ENCODE measurements at regions not wholly inside any gene's neighbourhood (a gene's known extent, or its start where the extent isn't known, plus 50 kb on each side); places are given as distances from the start of the nearest gene placed in this dataset.

DNA sequence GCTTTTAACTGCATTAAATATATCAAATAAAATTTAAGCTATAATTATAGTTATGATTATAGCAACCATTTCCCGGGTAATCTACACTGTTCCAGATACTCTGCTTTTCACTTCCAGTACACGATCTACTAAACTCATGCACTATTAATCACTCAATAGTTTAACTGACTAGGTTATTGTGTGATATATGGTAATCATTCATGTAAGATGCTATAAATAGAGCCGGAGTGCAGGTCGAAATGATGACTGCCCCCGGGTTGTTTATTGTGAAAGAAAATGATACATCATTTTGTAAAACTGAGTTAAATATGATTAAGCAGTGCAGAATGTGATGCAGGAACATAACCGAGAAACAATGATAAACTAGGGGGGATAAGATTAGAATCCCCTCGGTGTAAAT is 434.6 kb upstream of the DSEL start:
- H3K27ac Mint-ChIP-seq (ENCODE audit: unreplicated experiment) = no peak overlapping the region
- H3K4me3 Mint-ChIP-seq (ENCODE audit: unreplicated experiment) = no peak overlapping the region
- H3K9me3 Mint-ChIP-seq (ENCODE audit: low read depth) = no peaks in the 10 kb centered on the region
- no peaks in the 10 kb centered on the region for H3K27me3 Mint-ChIP-seq (ENCODE audit: low read depth)
- DNase-seq (ENCODE audit: low spot score) = no peak
- no peaks in the 10 kb centered on the region for H3K4me1 Mint-ChIP-seq (ENCODE audit: low read depth)
- TF ChIP-seq, protein P1, sequence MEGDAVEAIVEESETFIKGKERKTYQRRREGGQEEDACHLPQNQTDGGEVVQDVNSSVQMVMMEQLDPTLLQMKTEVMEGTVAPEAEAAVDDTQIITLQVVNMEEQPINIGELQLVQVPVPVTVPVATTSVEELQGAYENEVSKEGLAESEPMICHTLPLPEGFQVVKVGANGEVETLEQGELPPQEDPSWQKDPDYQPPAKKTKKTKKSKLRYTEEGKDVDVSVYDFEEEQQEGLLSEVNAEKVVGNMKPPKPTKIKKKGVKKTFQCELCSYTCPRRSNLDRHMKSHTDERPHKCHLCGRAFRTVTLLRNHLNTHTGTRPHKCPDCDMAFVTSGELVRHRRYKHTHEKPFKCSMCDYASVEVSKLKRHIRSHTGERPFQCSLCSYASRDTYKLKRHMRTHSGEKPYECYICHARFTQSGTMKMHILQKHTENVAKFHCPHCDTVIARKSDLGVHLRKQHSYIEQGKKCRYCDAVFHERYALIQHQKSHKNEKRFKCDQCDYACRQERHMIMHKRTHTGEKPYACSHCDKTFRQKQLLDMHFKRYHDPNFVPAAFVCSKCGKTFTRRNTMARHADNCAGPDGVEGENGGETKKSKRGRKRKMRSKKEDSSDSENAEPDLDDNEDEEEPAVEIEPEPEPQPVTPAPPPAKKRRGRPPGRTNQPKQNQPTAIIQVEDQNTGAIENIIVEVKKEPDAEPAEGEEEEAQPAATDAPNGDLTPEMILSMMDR (IDR thresholded peaks at IDR 0.05) = no peak
- H3K36me3 Mint-ChIP-seq (ENCODE audit: low read depth) = no peaks in the 10 kb centered on the region

DNA sequence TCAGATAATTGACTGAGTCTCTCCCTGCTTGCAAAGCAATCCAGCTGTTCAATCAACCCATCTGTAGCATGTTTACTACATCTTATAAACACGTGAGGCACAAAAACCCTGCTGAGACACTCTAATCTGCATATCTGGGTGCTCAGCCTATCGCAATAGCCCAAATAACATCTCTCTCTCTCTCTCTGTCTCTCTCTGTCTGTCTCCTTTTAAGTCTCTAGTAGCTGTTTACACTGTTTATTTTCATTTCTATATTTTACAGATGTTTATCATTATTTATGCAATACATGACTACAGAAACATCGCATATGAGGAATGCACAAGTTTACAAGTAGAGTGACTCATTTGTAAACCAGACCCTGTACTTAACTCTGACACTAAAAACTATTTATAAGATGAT is 422.1 kb upstream of the DSEL start:
- TF ChIP-seq, protein P1 (IDR thresholded peaks at IDR 0.05) = no peak
- Mint-ChIP-seq H3K27me3 (ENCODE audit: low read depth) (no peaks in the 10 kb centered on the region), H3K27ac (ENCODE audit: unreplicated experiment) (no peak overlapping the region), H3K4me3 (ENCODE audit: unreplicated experiment) (no peak overlapping the region), H3K36me3 (ENCODE audit: low read depth) (no peaks in the 10 kb centered on the region), H3K4me1 (ENCODE audit: low read depth) (no peaks in the 10 kb centered on the region), H3K9me3 (ENCODE audit: low read depth) (peaks cover 13% of the 10 kb centered on the region)
- DNase-seq (ENCODE audit: low spot score) = no peak

- H3K27ac Mint-ChIP-seq (ENCODE audit: unreplicated experiment) = no peak overlapping the region
- TF ChIP-seq, protein P1 (IDR thresholded peaks at IDR 0.05) = no peak
- H3K27me3 Mint-ChIP-seq (ENCODE audit: low read depth) = no peaks in the 10 kb centered on the region
Observed at GRCh38 chr18:67935638-67936037, 419.1 kb upstream of the DSEL start.

GRCh38 chr18:67933271-67933670 is 416.8 kb upstream of the DSEL start:
- Mint-ChIP-seq H3K27me3 (ENCODE audit: low read depth) (no peaks in the 10 kb centered on the region), H3K27ac (ENCODE audit: unreplicated experiment) (no peak overlapping the region), H3K9me3 (ENCODE audit: low read depth) (peaks cover under 1% of the 10 kb centered on the region), H3K36me3 (ENCODE audit: low read depth) (no peaks in the 10 kb centered on the region), H3K4me1 (ENCODE audit: low read depth) (peaks cover 19% of the 10 kb centered on the region), H3K4me3 (ENCODE audit: unreplicated experiment) (no peak overlapping the region)
- no peak for DNase-seq (ENCODE audit: low spot score)
- TF ChIP-seq, protein P1 (IDR thresholded peaks at IDR 0.05) = no peak

More at GRCh38 chr18:67935638-67936037, 419.1 kb upstream of the DSEL start:
- Mint-ChIP-seq H3K4me1 (ENCODE audit: low read depth) (peaks cover 12% of the 10 kb centered on the region), H3K36me3 (ENCODE audit: low read depth) (no peaks in the 10 kb centered on the region), H3K4me3 (ENCODE audit: unreplicated experiment) (no peak overlapping the region), H3K9me3 (ENCODE audit: low read depth) (peaks cover 11% of the 10 kb centered on the region)
- no peak for DNase-seq (ENCODE audit: low spot score)

- no peaks in the 10 kb centered on the region for H3K36me3 Mint-ChIP-seq (ENCODE audit: low read depth)
- H3K4me1 Mint-ChIP-seq (ENCODE audit: low read depth) = peaks cover 19% of the 10 kb centered on the region
- no peak for DNase-seq (ENCODE audit: low spot score)
- no peaks in the 10 kb centered on the region for H3K27me3 Mint-ChIP-seq (ENCODE audit: low read depth)
- no peak overlapping the region for H3K4me3 Mint-ChIP-seq (ENCODE audit: unreplicated experiment)
- TF ChIP-seq, protein P1 (IDR thresholded peaks at IDR 0.05) = no peak
- H3K9me3 Mint-ChIP-seq (ENCODE audit: low read depth) = no peaks in the 10 kb centered on the region
- no peak overlapping the region for H3K27ac Mint-ChIP-seq (ENCODE audit: unreplicated experiment)
Observed at GRCh38 chr18:67932271-67932670, 415.8 kb upstream of the DSEL start.
